Neural progenitor cell (in vitro differentiated cells): ENCODE measurements at regions not wholly inside any gene's neighbourhood (a gene's known extent, or its start where the extent isn't known, plus 50 kb on each side); places are given as distances from the start of the nearest gene placed in this dataset.

ENCODE experiments used
- DNase-seq: peaks from one replicate; pipeline ENCODE4 v3.0.0-alpha.2; 2016; ENCODE audit warnings: low spot score
- H2AFZ ChIP-seq: fragments of 200-600 bp; sonication (generic); replicated peaks from 2 replicates; pipeline ENCODE4 v1.6.1; 2016; ENCODE audit warnings: antibody characterized with exemption
- H3F3A ChIP-seq: fragments of 200-600 bp; sonication (generic); 2 replicates; pipeline ENCODE4 v1.6.1; 2016; ENCODE audit warnings: antibody characterized with exemption, low read depth
- H3K27ac ChIP-seq: fragments of 200-600 bp; sonication (generic); 2 replicates; pipeline ENCODE4 v1.5.1; 2016; ENCODE audit warnings: mild to moderate bottlenecking
- H3K27me3 ChIP-seq: fragments of 200-600 bp; sonication (generic); 2 replicates; pipeline ENCODE4 v1.6.1; 2016; ENCODE audit warnings: mild to moderate bottlenecking, moderate library complexity
- H3K36me3 ChIP-seq: fragments of 200-600 bp; sonication (generic); 2 replicates; pipeline ENCODE4 v1.5.1; 2016
- H3K4me1 ChIP-seq: fragments of 200-600 bp; sonication (generic); 2 replicates; pipeline ENCODE4 v1.6.1; 2016; ENCODE audit warnings: mixed run types
- H3K4me2 ChIP-seq: fragments of 200-600 bp; sonication (generic); 2 replicates; pipeline ENCODE4 v1.6.1; 2016
- H3K4me3 ChIP-seq: fragments of 200-600 bp; sonication (generic); 2 replicates; pipeline ENCODE4 v1.5.1; 2016
- H3K79me2 ChIP-seq: fragments of 200-600 bp; sonication (generic); 2 replicates; pipeline ENCODE4 v1.6.1; 2016; ENCODE audit warnings: low read depth
- H3K9ac ChIP-seq: fragments of 200-600 bp; sonication (generic); 2 replicates; pipeline ENCODE4 v1.6.1; 2016
- H3K9me3 ChIP-seq: fragments of 200-600 bp; sonication (generic); 2 replicates; pipeline ENCODE4 v1.5.1; 2016; ENCODE audit warnings: low read depth
- H4K20me1 ChIP-seq: fragments of 200-600 bp; sonication (generic); 2 replicates; pipeline ENCODE4 v1.6.1; 2016; ENCODE audit warnings: low read depth
- H3K27ac Mint-ChIP-seq: 3 replicates; pipeline ENCODE4 v1.8.0; 2021; ENCODE audit warnings: mixed read lengths
- H3K27me3 Mint-ChIP-seq: 2 replicates; pipeline ENCODE4 v1.8.0; 2022; ENCODE audit warnings: low read depth, mild to moderate bottlenecking, inconsistent platforms, moderate library complexity, mixed read lengths; ENCODE audit not compliant: insufficient read depth
- H3K36me3 Mint-ChIP-seq: 3 replicates; pipeline ENCODE4 v1.8.0; 2021; ENCODE audit warnings: mixed read lengths
- H3K4me1 Mint-ChIP-seq: 3 replicates; pipeline ENCODE4 v1.8.0; 2021; ENCODE audit warnings: mixed read lengths
- H3K4me3 Mint-ChIP-seq: 3 replicates; pipeline ENCODE4 v1.8.0; 2021; ENCODE audit warnings: mild to moderate bottlenecking, moderate library complexity, mixed read lengths
- H3K9me3 Mint-ChIP-seq: 3 replicates; pipeline ENCODE4 v1.8.0; 2020; ENCODE audit warnings: mixed read lengths
- CTCF ChIP-seq: fragments of 200-600 bp; sonication (generic); IDR thresholded peaks from 2 replicates; pipeline ENCODE4 v1.5.1; 2017; ENCODE audit warnings: antibody characterized with exemption, mild to moderate bottlenecking
- EZH2 ChIP-seq: fragments of 200-600 bp; sonication (generic); IDR thresholded peaks from 2 replicates; pipeline ENCODE4 v1.6.1; 2017; ENCODE audit warnings: antibody characterized with exemption, mild to moderate bottlenecking, moderate library complexity
- EZH2phosphoT487 ChIP-seq: fragments of 200-600 bp; sonication (generic); IDR thresholded peaks from 2 replicates; pipeline ENCODE4 v1.6.1; 2017; ENCODE audit warnings: antibody characterized with exemption

- DNase-seq = no peak
Measured at GRCh38 chr1:13949546-13949945, 249.6 kb downstream of the PRDM2 start.

GRCh38 chr1:13950637-13951036, 250.6 kb downstream of the PRDM2 start:
- Histone ChIP-seq H3F3A (no peaks in the 10 kb centered on the region), H3K36me3 (no peaks in the 10 kb centered on the region), H3K27ac (no peak overlapping the region), H4K20me1 (no peaks in the 10 kb centered on the region), H3K4me1 (no peaks in the 10 kb centered on the region), H3K9me3 (no peaks in the 10 kb centered on the region), H3K4me2 (no peak overlapping the region), H3K9ac (no peak overlapping the region), H3K4me3 (no peak overlapping the region), H2AFZ (no peak overlapping the region), H3K27me3 (no peaks in the 10 kb centered on the region), H3K79me2 (no peaks in the 10 kb centered on the region)
- Mint-ChIP-seq H3K4me3 (no peak overlapping the region), H3K27me3 (peaks cover 20% of the 10 kb centered on the region), H3K36me3 (no peaks in the 10 kb centered on the region), H3K9me3 (no peaks in the 10 kb centered on the region), H3K4me1 (peaks cover 14% of the 10 kb centered on the region), H3K27ac (no peak overlapping the region)
- peak; percentile 41 for TF ChIP-seq CTCF
- no peak for TF ChIP-seq EZH2
- no peak for TF ChIP-seq EZH2phosphoT487
- peak; percentile 17 for DNase-seq

More at GRCh38 chr1:13949546-13949945, 249.6 kb downstream of the PRDM2 start:
- Histone ChIP-seq H3K9ac (no peak overlapping the region), H2AFZ (no peak overlapping the region), H3K4me3 (no peak overlapping the region), H3K36me3 (no peaks in the 10 kb centered on the region), H4K20me1 (no peaks in the 10 kb centered on the region), H3K4me1 (no peaks in the 10 kb centered on the region), H3K27ac (no peak overlapping the region), H3K9me3 (no peaks in the 10 kb centered on the region), H3K79me2 (no peaks in the 10 kb centered on the region), H3K27me3 (no peaks in the 10 kb centered on the region), H3F3A (no peaks in the 10 kb centered on the region), H3K4me2 (no peak overlapping the region)
- H3K27me3 Mint-ChIP-seq = peaks cover 20% of the 10 kb centered on the region
- H3K36me3 Mint-ChIP-seq = no peaks in the 10 kb centered on the region
- peaks cover 14% of the 10 kb centered on the region for H3K4me1 Mint-ChIP-seq
- peak overlapping the region; percentile 31 for H3K27ac Mint-ChIP-seq
- H3K9me3 Mint-ChIP-seq = no peaks in the 10 kb centered on the region
- no peak overlapping the region for H3K4me3 Mint-ChIP-seq
- TF ChIP-seq CTCF = no peak
- TF ChIP-seq EZH2 = no peak
- no peak for TF ChIP-seq EZH2phosphoT487

GRCh38 chr1:13951793-13952751, 252.1 kb downstream of the PRDM2 start:
- DNase-seq = no peak
- Histone ChIP-seq H4K20me1 (no peaks in the 10 kb centered on the region), H3K27ac (no peak overlapping the region), H3K36me3 (no peaks in the 10 kb centered on the region), H2AFZ (no peak overlapping the region), H3K4me2 (no peak overlapping the region), H3K4me1 (no peaks in the 10 kb centered on the region), H3K4me3 (no peak overlapping the region), H3K9me3 (no peaks in the 10 kb centered on the region), H3K79me2 (no peaks in the 10 kb centered on the region), H3F3A (no peaks in the 10 kb centered on the region), H3K9ac (no peak overlapping the region), H3K27me3 (no peaks in the 10 kb centered on the region)
- TF ChIP-seq EZH2 (no peak), EZH2phosphoT487 (no peak), CTCF (no peak)
- H3K27ac Mint-ChIP-seq = no peak overlapping the region
- H3K27me3 Mint-ChIP-seq = peaks cover 20% of the 10 kb centered on the region
- peaks cover 14% of the 10 kb centered on the region for H3K4me1 Mint-ChIP-seq
- no peaks in the 10 kb centered on the region for H3K36me3 Mint-ChIP-seq
- no peak overlapping the region for H3K4me3 Mint-ChIP-seq
- H3K9me3 Mint-ChIP-seq = no peaks in the 10 kb centered on the region
